HG02943 (cell line): ENCODE measurements at regions not wholly inside any gene's neighbourhood (a gene's known extent, or its start where the extent isn't known, plus 50 kb on each side); places are given as distances from the start of the nearest gene placed in this dataset.
"Not testable (repeated sequence)": the region's sequence is repeated elsewhere in the genome, so short reads cannot be mapped to it uniquely, and the experiment has no call there.

ENCODE experiments used
- ATAC-seq: cut with Tn5 transposase; IDR thresholded peaks from one replicate; pipeline ENCODE4 v1.9.1; 2021; ENCODE audit warnings: mild to moderate bottlenecking, low read depth, moderate library complexity; ENCODE audit not compliant: unreplicated experiment

DNA sequence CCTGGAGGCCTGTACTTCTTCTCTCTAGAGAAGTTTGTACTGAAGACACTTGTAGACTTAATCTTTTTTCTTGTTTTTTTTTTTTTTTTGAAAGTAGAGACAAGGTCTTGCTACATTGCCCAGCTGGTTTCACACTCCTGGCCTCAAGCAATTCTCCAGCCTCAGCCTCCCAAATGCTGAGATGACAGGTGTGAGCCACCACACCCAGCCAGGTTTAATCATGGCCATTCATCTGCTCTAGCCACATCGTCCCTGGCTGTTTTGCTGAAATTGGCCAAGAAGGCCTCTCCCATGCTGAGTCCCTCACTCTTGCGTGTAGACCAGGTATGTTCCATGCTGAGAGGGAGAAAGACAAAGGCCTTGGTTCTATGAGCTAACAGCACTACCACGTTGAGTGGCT is 176.2 kb downstream of the JCAD start:
- ATAC-seq, result no peak

DNA sequence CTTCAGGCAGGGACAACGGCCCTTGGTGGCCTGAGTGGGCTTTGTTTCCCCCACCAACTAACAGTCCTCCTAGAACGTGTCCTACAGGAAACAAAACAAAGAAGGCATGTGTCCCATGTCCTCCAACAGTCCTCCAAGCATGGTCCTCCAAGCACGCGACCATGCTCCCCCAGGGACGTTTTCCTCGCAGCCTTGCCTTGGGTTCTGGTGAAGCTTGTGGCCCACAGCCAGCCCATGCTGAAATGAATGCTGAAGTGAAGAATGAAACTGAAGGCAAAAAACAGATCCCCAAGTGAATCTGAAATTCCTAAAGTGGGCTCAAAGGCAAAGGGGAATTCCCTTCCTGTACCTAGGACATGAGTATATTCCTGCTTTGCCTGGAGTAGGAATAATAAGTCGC is 176.6 kb downstream of the JCAD start:
- no peak for ATAC-seq

GRCh38 chr10:29881811-29882210 is 177.6 kb downstream of the JCAD start:
- ATAC-seq, result no peak

DNA sequence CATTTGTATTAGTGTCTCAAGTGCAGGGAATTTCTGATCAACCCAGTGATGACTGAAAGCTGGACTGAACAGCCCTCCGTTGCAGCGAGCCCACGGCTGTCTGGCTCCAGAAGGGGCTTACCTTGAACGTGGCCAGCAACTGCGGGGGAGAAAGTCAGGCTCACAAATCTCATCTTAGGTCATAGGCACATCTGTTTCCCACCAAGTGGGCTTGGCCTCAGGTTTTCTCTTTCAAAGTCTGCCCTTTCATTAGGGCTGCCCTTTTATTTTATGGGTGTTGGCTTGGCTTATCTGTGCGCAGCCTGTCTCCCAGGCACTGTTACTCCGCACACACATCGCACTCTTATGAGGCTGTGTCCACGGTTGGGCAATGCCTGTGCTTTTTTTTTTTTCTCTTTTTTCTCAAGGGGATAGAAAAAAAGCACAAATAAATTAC is 178.0 kb downstream of the JCAD start:
- no peak for ATAC-seq

GRCh38 chr10:29880856-29881255 is 178.5 kb downstream of the JCAD start:
- ATAC-seq, result no peak

DNA sequence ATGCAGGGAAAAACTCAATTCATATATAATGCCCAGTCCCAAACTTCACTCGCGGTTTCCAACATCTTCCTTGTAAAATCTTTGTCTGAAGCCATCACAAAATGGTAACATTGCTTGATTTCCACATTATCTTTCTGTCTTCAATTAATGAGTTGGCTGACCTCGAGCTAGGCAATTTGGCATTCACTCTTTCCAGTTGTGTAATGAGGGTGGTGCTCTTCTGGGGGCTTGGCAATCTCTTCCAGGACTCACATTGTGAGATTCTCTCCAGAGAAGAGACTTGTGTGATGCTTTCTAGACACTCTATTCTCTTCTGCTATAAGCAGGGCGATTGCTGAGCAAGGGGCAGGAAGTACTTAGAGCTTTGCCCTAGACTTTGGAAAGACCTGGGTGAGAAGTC is 179.5 kb downstream of the JCAD start:
- ATAC-seq, result no peak

DNA sequence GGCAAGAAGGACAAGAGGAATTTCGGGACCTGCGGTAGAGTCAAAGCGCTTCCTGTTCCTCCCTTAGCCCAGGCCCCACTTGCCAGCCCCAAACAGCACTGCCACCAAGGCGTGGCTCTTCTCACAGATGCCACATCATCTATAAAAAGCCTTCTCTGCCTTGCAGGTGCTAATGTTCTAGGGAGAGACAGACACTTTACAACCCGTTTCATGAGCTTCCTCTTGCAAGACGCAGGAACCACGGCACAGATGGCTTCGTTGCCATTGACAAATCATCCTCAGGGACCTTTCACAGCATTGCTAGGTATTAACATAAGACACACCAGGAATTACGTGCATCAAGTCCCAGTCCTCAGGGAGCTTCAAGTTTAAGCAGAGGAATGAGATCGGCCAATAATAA is 180.9 kb downstream of the JCAD start:
- ATAC-seq, result no peak

- ATAC-seq, result no peak
Observed at GRCh38 chr10:29877793-29878491, 181.4 kb downstream of the JCAD start.

- no peak for ATAC-seq
Observed at GRCh38 chr10:29876008-29876555, 183.3 kb downstream of the JCAD start.

GRCh38 chr10:29874606-29875269 is 184.6 kb downstream of the JCAD start:
- no peak for ATAC-seq

- ATAC-seq, result no peak
Observed at GRCh38 chr10:29873941-29874484, 185.4 kb downstream of the JCAD start.

GRCh38 chr10:29870522-29871044 is 188.8 kb downstream of the JCAD start:
- ATAC-seq, result no peak

DNA sequence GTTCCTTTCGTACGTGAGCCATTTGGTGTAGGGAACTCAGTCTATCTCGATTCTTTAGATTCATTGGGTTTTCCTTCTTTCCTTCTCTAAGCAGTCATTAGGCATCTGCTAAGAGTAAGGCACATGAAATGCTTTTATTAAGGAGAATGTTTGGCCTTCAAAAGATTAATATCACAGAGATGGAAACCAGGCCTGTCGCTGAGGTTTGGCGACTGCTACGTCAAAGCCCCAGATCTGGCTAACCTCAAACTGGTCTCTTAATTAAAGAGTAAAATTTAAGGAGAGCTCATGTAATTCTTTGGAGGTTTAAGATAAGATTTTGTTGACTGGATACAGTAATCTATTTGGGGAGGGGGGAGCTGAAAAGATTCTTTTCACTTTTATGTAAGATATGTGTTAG is 189.8 kb downstream of the JCAD start:
- ATAC-seq, result no peak

DNA sequence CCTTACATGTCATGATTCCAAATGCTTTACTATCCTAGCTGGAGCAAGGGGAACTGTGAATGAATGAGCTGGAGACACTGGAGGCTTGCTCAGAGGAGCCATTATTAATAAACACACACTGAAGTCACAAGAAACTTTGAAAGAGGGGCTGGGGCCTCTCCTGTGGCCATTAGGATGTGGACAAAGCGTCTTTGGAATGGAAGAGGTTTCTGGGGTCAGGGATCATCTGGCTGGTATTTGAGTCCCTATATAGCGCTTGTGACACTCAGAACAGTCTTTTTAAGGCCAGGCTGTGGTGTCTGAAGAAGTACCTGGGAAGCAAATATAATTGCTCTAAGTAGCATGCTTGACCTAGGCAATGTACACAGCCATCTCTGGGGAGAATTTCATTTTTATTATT is 193.0 kb downstream of the JCAD start:
- no peak for ATAC-seq

- ATAC-seq, result no peak
Observed at GRCh38 chr10:29865700-29866355, 193.6 kb downstream of the JCAD start.

DNA sequence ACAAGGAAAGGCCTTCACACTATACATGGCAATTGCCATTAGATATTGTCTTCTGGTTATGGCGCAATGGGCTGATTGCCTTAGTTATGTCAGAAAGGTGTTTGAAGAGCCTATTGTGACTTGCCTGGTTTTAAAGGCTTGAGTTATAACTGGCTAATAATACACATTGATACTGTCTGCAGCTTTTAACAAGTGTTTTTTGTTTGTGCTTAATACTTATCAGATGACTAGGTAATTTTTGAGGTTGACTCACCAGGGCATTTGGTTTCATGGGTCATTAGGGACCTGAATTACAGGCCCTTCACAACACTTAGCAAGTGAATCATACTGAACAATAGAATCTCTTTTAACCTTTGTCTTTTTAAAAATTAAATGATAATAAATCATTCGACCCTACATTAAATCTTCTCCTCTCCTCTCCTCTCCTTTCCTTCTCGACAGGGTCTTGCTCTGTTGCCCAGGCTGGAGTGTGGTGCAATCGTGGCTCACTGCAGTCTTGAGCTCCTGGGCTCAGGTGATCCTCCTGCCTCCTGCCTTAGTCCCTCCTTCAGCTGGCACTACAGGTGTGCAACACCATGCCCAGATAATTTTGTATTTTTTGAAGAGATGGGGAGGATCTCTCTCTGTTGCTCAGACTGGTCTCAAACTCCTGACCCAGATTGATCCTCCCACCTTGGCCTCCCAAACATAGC is 196.3 kb downstream of the JCAD start:
- ATAC-seq, result no peak

DNA sequence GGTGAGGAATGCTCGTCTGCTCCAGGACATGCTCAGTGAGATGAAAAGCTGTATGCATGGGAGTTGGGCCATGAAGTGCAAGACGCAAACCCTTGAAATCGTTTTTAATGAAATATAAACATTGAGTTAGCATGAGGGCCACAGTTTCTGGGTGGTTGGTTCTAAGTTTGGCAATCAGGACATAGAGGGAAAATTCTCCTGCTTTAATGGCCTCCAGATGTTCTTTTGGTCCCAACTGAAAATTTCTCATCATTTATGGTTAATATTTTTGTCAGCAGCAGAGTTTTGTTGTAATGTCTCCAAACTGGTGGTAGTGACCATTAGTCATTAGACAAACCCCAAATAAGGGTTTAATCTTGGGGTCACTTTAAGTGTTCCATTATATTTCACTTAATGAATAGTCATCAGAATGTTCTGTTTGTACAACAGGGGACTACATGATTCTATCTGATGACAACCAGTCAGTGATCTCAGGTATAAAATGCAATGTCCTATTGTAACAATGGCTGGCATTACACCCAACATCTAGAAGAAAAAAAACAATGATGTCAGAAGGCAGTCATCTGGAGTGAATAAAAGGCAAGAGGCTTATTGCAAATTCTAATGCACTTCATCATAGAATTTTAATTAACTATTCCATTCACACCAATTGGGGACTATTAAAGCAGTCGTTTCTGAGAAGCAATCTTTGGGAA is 197.4 kb downstream of the JCAD start:
- no peak for ATAC-seq

GRCh38 chr10:29861231-29861630 is 198.2 kb downstream of the JCAD start:
- ATAC-seq, result not testable (repeated sequence)

DNA sequence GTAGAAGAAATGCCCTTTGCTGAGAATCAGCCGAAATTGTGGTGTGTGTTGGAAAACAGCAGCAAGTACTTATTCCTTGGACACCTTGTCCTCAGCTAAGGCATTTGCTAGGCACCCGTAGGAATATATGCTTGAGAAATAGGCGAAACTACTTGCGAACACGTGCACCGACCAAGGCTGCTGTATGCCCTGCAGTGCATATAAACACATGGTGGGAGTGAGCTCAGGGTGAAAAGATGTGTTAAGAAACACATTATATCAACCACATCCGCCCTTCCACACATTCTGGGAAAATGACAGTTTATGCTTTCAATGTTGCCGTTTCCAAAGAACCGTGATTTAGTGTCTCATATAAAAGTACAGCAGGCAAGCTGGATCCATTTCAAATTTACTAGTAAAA is 199.2 kb downstream of the JCAD start:
- ATAC-seq, result no peak
